GM04503 (cell line): ENCODE measurements at regions not wholly inside any gene's neighbourhood (a gene's known extent, or its start where the extent isn't known, plus 50 kb on each side); places are given as distances from the start of the nearest gene placed in this dataset.

ENCODE experiments used
- DNase-seq: peaks from one replicate; pipeline ENCODE4 v3.0.0-alpha.2; 2012; ENCODE audit warnings: low read depth

- no peak for DNase-seq
Observed at GRCh38 chr6:128827675-128828464, 55.1 kb upstream of the LAMA2 start.

GRCh38 chr6:128826606-128827005 lies 56.3 kb upstream of the LAMA2 start:
- no peak for DNase-seq

- no peak for DNase-seq
Observed at GRCh38 chr6:128822271-128822670, 60.7 kb upstream of the LAMA2 start.

- DNase-seq, result no peak
Observed at GRCh38 chr6:128821116-128821515, 61.8 kb upstream of the LAMA2 start.

- DNase-seq, result no peak
Observed at GRCh38 chr6:128808856-128809255, 74.1 kb upstream of the LAMA2 start.

- DNase-seq, result no peak
Observed at GRCh38 chr6:128807577-128807976, 75.4 kb upstream of the LAMA2 start.

- no peak for DNase-seq
Observed at GRCh38 chr6:128806261-128806660, 76.7 kb upstream of the LAMA2 start.

- DNase-seq, result no peak
Observed at GRCh38 chr6:128803911-128804310, 79.0 kb upstream of the LAMA2 start.

- no peak for DNase-seq
Observed at GRCh38 chr6:128801621-128802020, 81.3 kb upstream of the LAMA2 start.

GRCh38 chr6:128784266-128784665 lies 98.7 kb upstream of the LAMA2 start:
- DNase-seq, result no peak

- DNase-seq, result no peak
Observed at GRCh38 chr6:128768187-128768586, 114.8 kb upstream of the LAMA2 start.

- DNase-seq, result no peak
Observed at GRCh38 chr6:128767705-128768104, 115.2 kb upstream of the LAMA2 start.

- no peak for DNase-seq
Observed at GRCh38 chr6:128767150-128767549, 115.8 kb upstream of the LAMA2 start.

- no peak for DNase-seq
Observed at GRCh38 chr6:128763599-128764300, 119.2 kb upstream of the LAMA2 start.

- DNase-seq, result no peak
Observed at GRCh38 chr6:128759901-128760300, 123.0 kb upstream of the LAMA2 start.

GRCh38 chr6:128759447-128759846 lies 123.5 kb upstream of the LAMA2 start:
- no peak for DNase-seq

- DNase-seq, result no peak
Observed at GRCh38 chr6:128757961-128758360, 125.0 kb upstream of the LAMA2 start.

GRCh38 chr6:128754658-128755256 lies 128.2 kb upstream of the LAMA2 start:
- DNase-seq, result no peak

GRCh38 chr6:128743974-128744765 lies 138.8 kb upstream of the LAMA2 start:
- no peak for DNase-seq

- DNase-seq, result no peak
Observed at GRCh38 chr6:128742900-128743299, 140.0 kb upstream of the LAMA2 start.

GRCh38 chr6:128740951-128741350 lies 142.0 kb upstream of the LAMA2 start:
- no peak for DNase-seq

GRCh38 chr6:128739112-128739511 lies 143.8 kb upstream of the LAMA2 start:
- DNase-seq, result no peak
